ENCODE measurements at regions not wholly inside any gene's neighbourhood (a gene's known extent, or its start where the extent isn't known, plus 50 kb on each side); places are given as distances from the start of the nearest gene placed in this dataset.

GRCh38 chr11:42047637-42048555, 588.4 kb upstream of the LRRC4C start:
- H3K27ac Mint-ChIP-seq, result no peak overlapping the region
- no peak overlapping the region for H3K4me3 Mint-ChIP-seq
- no peaks in the 10 kb centered on the region for H3K36me3 Mint-ChIP-seq (ENCODE audit: low read depth)
- H3K9me3 Mint-ChIP-seq, result peaks cover 26% of the 10 kb centered on the region
- H3K27me3 Mint-ChIP-seq (ENCODE audit: low read depth), result no peaks in the 10 kb centered on the region
- H3K4me1 Mint-ChIP-seq (ENCODE audit: low read depth), result no peaks in the 10 kb centered on the region

DNA sequence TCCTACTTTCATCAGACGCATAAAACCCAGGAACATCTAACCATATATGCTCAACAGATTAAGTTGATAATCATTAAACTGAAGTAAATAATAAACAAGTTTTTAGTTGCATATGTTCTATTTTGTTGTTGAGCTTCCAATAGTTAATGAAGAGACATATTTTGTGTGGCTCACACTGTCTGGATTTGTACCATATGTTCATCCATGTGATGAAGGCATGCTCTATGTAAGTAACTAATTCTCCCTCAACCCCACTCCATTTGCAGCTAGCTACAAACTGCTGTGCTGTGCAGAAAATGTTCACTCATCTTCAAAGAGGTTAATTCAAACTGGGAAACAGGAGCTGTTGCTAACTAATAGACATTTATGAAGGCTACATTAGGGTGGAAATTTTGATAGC, 589.7 kb upstream of the LRRC4C start:
- no peaks in the 10 kb centered on the region for H3K36me3 Mint-ChIP-seq (ENCODE audit: low read depth)
- no peak overlapping the region for H3K27ac Mint-ChIP-seq
- H3K4me1 Mint-ChIP-seq (ENCODE audit: low read depth), result no peaks in the 10 kb centered on the region
- peaks cover 27% of the 10 kb centered on the region for H3K9me3 Mint-ChIP-seq
- H3K4me3 Mint-ChIP-seq, result no peak overlapping the region
- H3K27me3 Mint-ChIP-seq (ENCODE audit: low read depth), result no peaks in the 10 kb centered on the region

DNA sequence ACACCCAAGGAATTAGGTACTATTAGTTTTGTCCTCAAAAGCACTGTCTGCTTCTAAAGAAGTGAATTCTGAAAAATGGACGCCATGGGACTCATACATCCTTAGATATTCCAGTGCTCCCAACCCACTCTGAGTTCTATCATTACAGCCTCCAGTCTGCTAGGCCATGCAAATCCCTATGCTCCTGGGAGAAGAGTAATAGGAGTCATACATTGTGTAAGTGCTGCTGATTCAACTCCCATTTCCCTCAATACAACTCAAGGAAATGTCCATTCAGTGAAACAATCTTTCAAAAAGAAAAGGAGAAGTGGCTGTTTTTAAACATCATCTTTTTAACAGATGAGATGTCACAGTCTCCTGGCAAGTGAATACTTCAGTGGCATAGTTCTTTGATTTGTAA, 590.2 kb upstream of the LRRC4C start:
- Mint-ChIP-seq H3K4me1 (ENCODE audit: low read depth) (no peaks in the 10 kb centered on the region), H3K36me3 (ENCODE audit: low read depth) (no peaks in the 10 kb centered on the region), H3K4me3 (no peak overlapping the region)

GRCh38 chr11:42054351-42054900, 595.0 kb upstream of the LRRC4C start:
- Mint-ChIP-seq H3K9me3 (peaks cover 8% of the 10 kb centered on the region), H3K27me3 (ENCODE audit: low read depth) (no peaks in the 10 kb centered on the region)

More for the DNA sequence above, 590.2 kb upstream of the LRRC4C start:
- Mint-ChIP-seq H3K9me3 (peaks cover 22% of the 10 kb centered on the region), H3K27ac (no peak overlapping the region), H3K27me3 (ENCODE audit: low read depth) (no peaks in the 10 kb centered on the region)

DNA sequence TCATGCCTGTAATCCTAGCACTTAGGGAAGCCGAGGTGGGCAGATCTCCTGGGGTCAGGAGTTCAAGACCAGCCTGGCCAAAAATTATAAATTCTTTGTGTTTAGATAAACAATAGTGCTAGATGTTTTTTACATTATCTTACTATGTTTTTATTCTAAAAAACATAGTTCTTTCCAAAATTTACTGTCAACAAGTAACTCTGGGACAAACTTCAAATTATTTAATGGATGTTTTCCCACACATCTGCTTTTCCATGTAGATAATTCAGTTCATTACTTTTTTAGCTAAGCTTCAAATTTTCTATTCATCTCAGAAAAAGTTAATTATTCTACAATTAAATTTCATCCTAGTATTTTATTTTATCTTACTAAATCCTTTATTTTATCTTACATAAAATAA, 596.2 kb upstream of the LRRC4C start:
- Mint-ChIP-seq H3K4me1 (ENCODE audit: low read depth) (no peaks in the 10 kb centered on the region), H3K27me3 (ENCODE audit: low read depth) (no peaks in the 10 kb centered on the region), H3K4me3 (no peak overlapping the region), H3K27ac (no peak overlapping the region), H3K36me3 (ENCODE audit: low read depth) (no peaks in the 10 kb centered on the region), H3K9me3 (peaks cover 8% of the 10 kb centered on the region)

More at GRCh38 chr11:42054351-42054900, 595.0 kb upstream of the LRRC4C start:
- no peaks in the 10 kb centered on the region for H3K4me1 Mint-ChIP-seq (ENCODE audit: low read depth)
- no peak overlapping the region for H3K4me3 Mint-ChIP-seq
- no peak overlapping the region for H3K27ac Mint-ChIP-seq
- no peaks in the 10 kb centered on the region for H3K36me3 Mint-ChIP-seq (ENCODE audit: low read depth)

DNA sequence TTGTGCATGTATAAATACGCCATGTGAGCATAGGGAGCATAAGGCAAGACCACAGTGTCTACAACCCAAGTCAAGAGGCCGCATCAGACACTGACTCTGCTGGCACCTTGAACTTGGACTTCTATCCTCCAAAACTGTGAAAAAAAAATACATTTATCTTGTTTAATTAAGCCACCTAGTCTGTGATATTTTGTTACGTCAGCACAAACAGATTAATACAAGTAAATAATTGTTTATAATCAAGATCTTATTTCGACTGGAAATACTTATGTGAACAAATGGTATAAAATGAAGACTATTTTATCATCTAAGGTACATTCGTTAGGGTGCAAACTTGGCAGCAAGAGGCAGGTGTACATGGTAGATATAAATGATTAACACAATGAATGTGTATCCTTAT, 599.3 kb upstream of the LRRC4C start:
- H3K4me1 Mint-ChIP-seq (ENCODE audit: low read depth), result no peaks in the 10 kb centered on the region
- no peaks in the 10 kb centered on the region for H3K27me3 Mint-ChIP-seq (ENCODE audit: low read depth)
- no peak overlapping the region for H3K4me3 Mint-ChIP-seq
- no peaks in the 10 kb centered on the region for H3K36me3 Mint-ChIP-seq (ENCODE audit: low read depth)
- H3K27ac Mint-ChIP-seq, result no peak overlapping the region
- H3K9me3 Mint-ChIP-seq, result peaks cover 4% of the 10 kb centered on the region

DNA sequence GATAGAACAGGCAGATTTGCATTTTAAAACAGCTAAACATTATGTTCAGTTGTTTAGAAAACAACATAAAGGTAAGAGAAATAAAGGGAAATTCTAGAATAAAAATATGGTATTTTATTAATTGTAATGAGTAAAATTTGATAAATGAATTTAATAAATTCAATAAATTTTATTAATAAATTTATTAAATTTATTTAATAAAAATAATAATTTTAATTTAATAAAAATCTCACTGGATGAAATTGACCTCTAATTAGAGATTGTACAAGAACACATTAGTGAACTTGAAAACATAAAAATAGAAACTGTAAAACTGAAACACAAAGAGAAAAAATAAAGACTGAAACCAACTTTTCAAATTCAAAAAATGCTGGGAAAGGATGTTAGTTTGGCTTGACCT, 605.7 kb upstream of the LRRC4C start:
- H3K4me1 Mint-ChIP-seq (ENCODE audit: low read depth), result no peaks in the 10 kb centered on the region
- no peak overlapping the region for H3K4me3 Mint-ChIP-seq
- peaks cover 30% of the 10 kb centered on the region for H3K9me3 Mint-ChIP-seq
- H3K36me3 Mint-ChIP-seq (ENCODE audit: low read depth), result no peaks in the 10 kb centered on the region
- no peak overlapping the region for H3K27ac Mint-ChIP-seq
- no peaks in the 10 kb centered on the region for H3K27me3 Mint-ChIP-seq (ENCODE audit: low read depth)

- H3K9me3 Mint-ChIP-seq, result peaks cover 30% of the 10 kb centered on the region
- no peak overlapping the region for H3K4me3 Mint-ChIP-seq
- no peaks in the 10 kb centered on the region for H3K4me1 Mint-ChIP-seq (ENCODE audit: low read depth)
- no peaks in the 10 kb centered on the region for H3K36me3 Mint-ChIP-seq (ENCODE audit: low read depth)
- no peak overlapping the region for H3K27ac Mint-ChIP-seq
- no peaks in the 10 kb centered on the region for H3K27me3 Mint-ChIP-seq (ENCODE audit: low read depth)
Measured at GRCh38 chr11:42066113-42066512, 606.7 kb upstream of the LRRC4C start.

- Mint-ChIP-seq H3K27me3 (ENCODE audit: low read depth) (no peaks in the 10 kb centered on the region), H3K4me3 (no peak overlapping the region), H3K36me3 (ENCODE audit: low read depth) (no peaks in the 10 kb centered on the region), H3K4me1 (ENCODE audit: low read depth) (no peaks in the 10 kb centered on the region), H3K27ac (no peak overlapping the region), H3K9me3 (peaks cover 19% of the 10 kb centered on the region)
Measured at GRCh38 chr11:42074306-42074705, 614.9 kb upstream of the LRRC4C start.

DNA sequence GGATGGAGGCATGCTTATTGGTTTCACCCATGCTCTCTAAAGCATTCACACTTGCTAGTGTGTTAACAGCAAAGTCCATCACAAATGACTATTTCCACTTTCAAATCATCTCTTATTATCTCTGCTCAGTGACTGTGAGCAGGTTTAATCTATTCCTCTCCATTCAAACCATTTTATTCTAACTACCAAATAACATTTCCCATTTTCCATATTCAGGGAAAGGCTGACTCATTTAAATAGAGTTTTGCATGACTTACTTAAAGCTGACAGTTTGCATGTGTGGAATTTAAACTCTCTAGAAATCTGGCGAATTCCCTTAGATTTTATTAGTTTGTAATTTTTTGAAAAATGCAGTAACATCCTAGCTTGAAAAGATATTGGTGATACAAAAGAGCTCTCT, 615.7 kb upstream of the LRRC4C start:
- H3K36me3 Mint-ChIP-seq (ENCODE audit: low read depth), result no peaks in the 10 kb centered on the region
- H3K9me3 Mint-ChIP-seq, result peaks cover 16% of the 10 kb centered on the region
- H3K4me3 Mint-ChIP-seq, result no peak overlapping the region
- no peaks in the 10 kb centered on the region for H3K27me3 Mint-ChIP-seq (ENCODE audit: low read depth)
- no peak overlapping the region for H3K27ac Mint-ChIP-seq
- H3K4me1 Mint-ChIP-seq (ENCODE audit: low read depth), result no peaks in the 10 kb centered on the region

- H3K27me3 Mint-ChIP-seq (ENCODE audit: low read depth), result no peaks in the 10 kb centered on the region
- no peaks in the 10 kb centered on the region for H3K36me3 Mint-ChIP-seq (ENCODE audit: low read depth)
- no peak overlapping the region for H3K27ac Mint-ChIP-seq
- H3K4me3 Mint-ChIP-seq, result no peak overlapping the region
- H3K4me1 Mint-ChIP-seq (ENCODE audit: low read depth), result no peaks in the 10 kb centered on the region
- H3K9me3 Mint-ChIP-seq, result peaks cover 21% of the 10 kb centered on the region
Measured at GRCh38 chr11:42077794-42078193, 618.3 kb upstream of the LRRC4C start.

GRCh38 chr11:42085736-42086135, 626.3 kb upstream of the LRRC4C start:
- Mint-ChIP-seq H3K4me3 (no peak overlapping the region), H3K27ac (no peak overlapping the region), H3K27me3 (ENCODE audit: low read depth) (no peaks in the 10 kb centered on the region), H3K9me3 (peaks cover 26% of the 10 kb centered on the region), H3K36me3 (ENCODE audit: low read depth) (no peaks in the 10 kb centered on the region), H3K4me1 (ENCODE audit: low read depth) (no peaks in the 10 kb centered on the region)

DNA sequence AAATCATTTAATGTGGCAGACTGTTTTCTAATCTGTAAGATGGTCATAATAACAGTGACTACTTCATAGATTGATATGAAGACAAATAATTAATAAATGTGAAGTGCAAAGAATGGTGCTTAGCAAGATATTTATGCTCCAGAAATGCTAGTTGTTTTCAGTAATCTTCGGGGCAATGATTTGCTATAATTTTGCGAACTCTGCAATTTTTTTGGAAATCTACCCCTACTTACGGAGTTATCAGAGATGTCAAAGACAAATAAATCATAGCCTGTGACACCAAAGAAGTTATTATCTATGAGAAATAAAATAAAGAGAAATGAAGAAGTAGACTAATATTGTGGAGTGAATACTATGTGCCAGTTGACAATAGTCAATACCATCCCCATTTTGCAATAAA, 634.1 kb upstream of the LRRC4C start:
- Mint-ChIP-seq H3K9me3 (peaks cover 21% of the 10 kb centered on the region), H3K4me1 (ENCODE audit: low read depth) (no peaks in the 10 kb centered on the region), H3K27ac (no peak overlapping the region), H3K4me3 (no peak overlapping the region), H3K36me3 (ENCODE audit: low read depth) (no peaks in the 10 kb centered on the region), H3K27me3 (ENCODE audit: low read depth) (no peaks in the 10 kb centered on the region)

GRCh38 chr11:42098075-42098474, 638.6 kb upstream of the LRRC4C start:
- no peaks in the 10 kb centered on the region for H3K4me1 Mint-ChIP-seq (ENCODE audit: low read depth)
- H3K4me3 Mint-ChIP-seq, result no peak overlapping the region
- no peaks in the 10 kb centered on the region for H3K36me3 Mint-ChIP-seq (ENCODE audit: low read depth)
- H3K27me3 Mint-ChIP-seq (ENCODE audit: low read depth), result no peaks in the 10 kb centered on the region
- peaks cover 14% of the 10 kb centered on the region for H3K9me3 Mint-ChIP-seq
- no peak overlapping the region for H3K27ac Mint-ChIP-seq

GRCh38 chr11:42112866-42113265, 653.4 kb upstream of the LRRC4C start:
- H3K4me3 Mint-ChIP-seq, result no peak overlapping the region
- H3K27ac Mint-ChIP-seq, result no peak overlapping the region
- H3K36me3 Mint-ChIP-seq (ENCODE audit: low read depth), result no peaks in the 10 kb centered on the region
- no peaks in the 10 kb centered on the region for H3K4me1 Mint-ChIP-seq (ENCODE audit: low read depth)
- H3K9me3 Mint-ChIP-seq, result peaks cover 14% of the 10 kb centered on the region
- no peaks in the 10 kb centered on the region for H3K27me3 Mint-ChIP-seq (ENCODE audit: low read depth)

Measured in T-helper 1 cell treated with Interleukin-12 subunit alpha and Interleukin-12 subunit beta and Interleukin-4 antibody, amounts not matched to agents 30 μg/mL and 1 μg/mL, for 36 hours (primary cell).